Gastrocnemius medialis (tissue), 4 donors: ENCODE measurements at regions not wholly inside any gene's neighbourhood (a gene's known extent, or its start where the extent isn't known, plus 50 kb on each side); places are given as distances from the start of the nearest gene placed in this dataset.

Source experiments
- POLR2A ChIP-seq, 2 donors: fragments of 450-650 bp; IDR thresholded peaks; one replicate each; pipeline ENCODE4 v1.6.1; 2017; ENCODE audit warnings: antibody characterized with exemption in 2 of 2, mild to moderate bottlenecking in 2 of 2, moderate library complexity in 2 of 2
- TF ChIP-seq, protein P1 (sequence below), 5 experiments: fragments of 450-650 bp in 3 of 5; fragments of 200-600 bp in 2 of 5; sonication (generic) in 2 of 5; IDR thresholded peaks in 4 of 5; conservative IDR thresholded peaks in 1 of 5; 1 replicate in 4 of 5; 2 replicates in 1 of 5; pipeline ENCODE4 v1.5.1; 2016 to 2019; ENCODE audit warnings: antibody characterized with exemption in 5 of 5, mild to moderate bottlenecking in 3 of 5, moderate library complexity in 3 of 5

DNA sequence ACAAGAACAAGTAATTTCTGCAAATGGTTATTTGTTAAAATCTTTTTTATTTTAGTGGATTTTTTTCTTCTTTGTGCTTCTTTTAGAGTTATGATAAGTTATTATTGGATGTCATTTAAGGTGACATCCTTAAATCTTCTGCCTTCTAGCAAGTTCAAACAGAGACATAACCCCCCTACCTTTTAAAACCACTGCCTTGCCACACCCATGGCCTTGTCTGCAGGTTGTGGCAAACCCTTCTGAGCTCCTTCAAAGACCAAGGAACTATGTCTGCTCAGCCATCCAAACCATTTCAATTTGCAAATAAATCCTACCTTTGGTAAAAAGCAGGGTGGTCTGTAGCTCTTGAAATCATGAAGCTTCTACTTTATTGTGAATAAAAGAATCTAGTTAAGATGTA, 241.6 kb downstream of the FAM76B start:
- TF ChIP-seq, protein P1, sequence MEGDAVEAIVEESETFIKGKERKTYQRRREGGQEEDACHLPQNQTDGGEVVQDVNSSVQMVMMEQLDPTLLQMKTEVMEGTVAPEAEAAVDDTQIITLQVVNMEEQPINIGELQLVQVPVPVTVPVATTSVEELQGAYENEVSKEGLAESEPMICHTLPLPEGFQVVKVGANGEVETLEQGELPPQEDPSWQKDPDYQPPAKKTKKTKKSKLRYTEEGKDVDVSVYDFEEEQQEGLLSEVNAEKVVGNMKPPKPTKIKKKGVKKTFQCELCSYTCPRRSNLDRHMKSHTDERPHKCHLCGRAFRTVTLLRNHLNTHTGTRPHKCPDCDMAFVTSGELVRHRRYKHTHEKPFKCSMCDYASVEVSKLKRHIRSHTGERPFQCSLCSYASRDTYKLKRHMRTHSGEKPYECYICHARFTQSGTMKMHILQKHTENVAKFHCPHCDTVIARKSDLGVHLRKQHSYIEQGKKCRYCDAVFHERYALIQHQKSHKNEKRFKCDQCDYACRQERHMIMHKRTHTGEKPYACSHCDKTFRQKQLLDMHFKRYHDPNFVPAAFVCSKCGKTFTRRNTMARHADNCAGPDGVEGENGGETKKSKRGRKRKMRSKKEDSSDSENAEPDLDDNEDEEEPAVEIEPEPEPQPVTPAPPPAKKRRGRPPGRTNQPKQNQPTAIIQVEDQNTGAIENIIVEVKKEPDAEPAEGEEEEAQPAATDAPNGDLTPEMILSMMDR (IDR thresholded peaks at IDR 0.05 in 4 of 5, conservative IDR thresholded peaks at IDR 0.05 in 1 of 5), result no peak
- TF ChIP-seq POLR2A (IDR thresholded peaks at IDR 0.05), result no peak
